H9 (cell line): ENCODE measurements at regions not wholly inside any gene's neighbourhood (a gene's known extent, or its start where the extent isn't known, plus 50 kb on each side); places are given as distances from the start of the nearest gene placed in this dataset.

ENCODE experiments used
- DNase-seq: peaks from one replicate; pipeline ENCODE4 v3.0.0-alpha.2; 2017
- H2AFZ ChIP-seq: one replicate; pipeline ENCODE4 v1.6.1; 2013; ENCODE audit warnings: mild to moderate bottlenecking, low read length, control low read depth, moderate library complexity
- H2AK5ac ChIP-seq: 2 replicates; pipeline ENCODE4 v1.6.1; 2013; ENCODE audit warnings: low read length, control low read depth, mixed read lengths; ENCODE audit not compliant: insufficient read length
- H2BK120ac ChIP-seq: one replicate; pipeline ENCODE4 v1.6.1; 2013; ENCODE audit warnings: low read depth, mild to moderate bottlenecking, low read length, control low read depth, inconsistent platforms; ENCODE audit not compliant: poor library complexity, severe bottlenecking
- H2BK12ac ChIP-seq: 2 replicates; pipeline ENCODE4 v1.6.1; 2013; ENCODE audit warnings: low read length, control low read depth, mixed read lengths, low read depth; ENCODE audit not compliant: insufficient read length
- H2BK15ac ChIP-seq: 2 replicates; pipeline ENCODE4 v1.6.1; 2013; ENCODE audit warnings: low read depth, low read length, control low read depth
- H2BK20ac ChIP-seq: one replicate; pipeline ENCODE4 v1.6.1; 2013; ENCODE audit warnings: low read depth, mild to moderate bottlenecking, low read length, control low read depth, inconsistent platforms; ENCODE audit not compliant: poor library complexity, severe bottlenecking
- H2BK5ac ChIP-seq: 2 replicates; pipeline ENCODE4 v1.6.1; 2013; ENCODE audit warnings: low read length, control low read depth, mixed read lengths; ENCODE audit not compliant: insufficient read length
- H3K14ac ChIP-seq: 2 replicates; pipeline ENCODE4 v1.6.1; 2013; ENCODE audit warnings: low read length, control low read depth; ENCODE audit not compliant: insufficient read depth
- H3K18ac ChIP-seq: 2 replicates; pipeline ENCODE4 v1.6.1; 2013; ENCODE audit warnings: low read depth, mild to moderate bottlenecking, mixed read lengths, low read length, control low read depth; ENCODE audit not compliant: insufficient read length
- H3K23ac ChIP-seq: 2 replicates; pipeline ENCODE4 v1.6.1; 2013; ENCODE audit warnings: low read length, control low read depth, mixed read lengths, low read depth; ENCODE audit not compliant: insufficient read length
- H3K23me2 ChIP-seq: 2 replicates; pipeline ENCODE4 v1.6.1; 2013; ENCODE audit warnings: low read depth, mild to moderate bottlenecking, mixed read lengths, low read length, control low read depth; ENCODE audit not compliant: insufficient read length, poor library complexity, severe bottlenecking
- H3K27ac ChIP-seq: 2 replicates; pipeline ENCODE4 v1.5.1; 2013; ENCODE audit warnings: low read length, control low read depth, mixed read lengths, low read depth; ENCODE audit not compliant: insufficient read length
- H3K27me3 ChIP-seq: 2 replicates; pipeline ENCODE4 v1.6.1; 2013; ENCODE audit warnings: low read length, control low read depth, inconsistent platforms; ENCODE audit not compliant: insufficient read depth
- H3K4ac ChIP-seq: 2 replicates; pipeline ENCODE4 v1.6.1; 2013; ENCODE audit warnings: low read depth, mild to moderate bottlenecking, control low read depth, inconsistent platforms, low read length, moderate library complexity
- H3K4me1 ChIP-seq: 2 replicates; pipeline ENCODE4 v1.6.1; 2013; ENCODE audit warnings: low read length, control low read depth, inconsistent platforms; ENCODE audit not compliant: insufficient read depth
- H3K4me2 ChIP-seq: 2 replicates; pipeline ENCODE4 v1.6.1; 2013; ENCODE audit warnings: low read length, control low read depth, mixed read lengths; ENCODE audit not compliant: insufficient read length, insufficient read depth
- H3K56ac ChIP-seq: 2 replicates; pipeline ENCODE4 v1.6.1; 2013; ENCODE audit warnings: low read depth, mild to moderate bottlenecking, mixed read lengths, low read length, control low read depth; ENCODE audit not compliant: insufficient read length
- H3K79me1 ChIP-seq: 2 replicates; pipeline ENCODE4 v1.6.1; 2013; ENCODE audit warnings: low read depth, mild to moderate bottlenecking, moderate library complexity, low read length, control low read depth, inconsistent platforms; ENCODE audit not compliant: insufficient read depth, poor library complexity, severe bottlenecking
- H3K79me2 ChIP-seq: 2 replicates; pipeline ENCODE4 v1.6.1; 2013; ENCODE audit warnings: low read length, control low read depth, inconsistent platforms; ENCODE audit not compliant: insufficient read depth
- H3K9ac ChIP-seq: 2 replicates; pipeline ENCODE4 v1.6.1; 2013; ENCODE audit warnings: low read length, control low read depth, mixed read lengths; ENCODE audit not compliant: insufficient read length; ENCODE audit errors: extremely low read depth
- H3K9me3 ChIP-seq: one replicate; pipeline ENCODE4 v1.6.1; 2013; ENCODE audit warnings: low read depth, low read length, inconsistent platforms; ENCODE audit not compliant: control insufficient read depth
- H3T11ph ChIP-seq: one replicate; pipeline ENCODE4 v1.6.1; 2013; ENCODE audit warnings: mild to moderate bottlenecking, low read length, control low read depth, inconsistent platforms
- H4K20me1 ChIP-seq: one replicate; pipeline ENCODE4 v1.6.1; 2013; ENCODE audit not compliant: control insufficient read depth, insufficient read length, insufficient read depth
- H4K5ac ChIP-seq: 2 replicates; pipeline ENCODE4 v1.6.1; 2013; ENCODE audit warnings: low read depth, mild to moderate bottlenecking, mixed read lengths, low read length, control low read depth; ENCODE audit not compliant: insufficient read length
- H4K8ac ChIP-seq: replicated peaks from 2 replicates; pipeline ENCODE4 v1.6.1; 2013; ENCODE audit warnings: low read length, control low read depth, mixed read lengths, low read depth; ENCODE audit not compliant: insufficient read length
- H4K91ac ChIP-seq: 2 replicates; pipeline ENCODE4 v1.6.1; 2013; ENCODE audit warnings: low read depth, mild to moderate bottlenecking, moderate library complexity, mixed read lengths, low read length, control low read depth; ENCODE audit not compliant: insufficient read length
- H3K27ac Mint-ChIP-seq, 3 experiments: 2 replicates in 2 of 3; 3 replicates in 1 of 3; pipeline ENCODE4 v1.8.0; 2020 to 2021; ENCODE audit warnings: mixed read lengths in 3 of 3, mild to moderate bottlenecking in 1 of 3, moderate library complexity in 1 of 3
- H3K27me3 Mint-ChIP-seq: 2 replicates; pipeline ENCODE4 v1.8.0; 2021; ENCODE audit warnings: low read depth, mild to moderate bottlenecking, moderate library complexity, mixed read lengths
- H3K36me3 Mint-ChIP-seq, 3 experiments: 2 replicates in 2 of 3; 3 replicates in 1 of 3; pipeline ENCODE4 v1.8.0; 2020 to 2021; ENCODE audit warnings: low read depth in 3 of 3, mixed read lengths in 3 of 3; ENCODE audit not compliant: insufficient read depth in 1 of 3
- H3K4me1 Mint-ChIP-seq, 2 experiments: 2 replicates each; pipeline ENCODE4 v1.8.0; 2020; ENCODE audit warnings: mixed read lengths in 2 of 2
- H3K4me3 Mint-ChIP-seq, 2 experiments: 2 replicates in 1 of 2; 3 replicates in 1 of 2; pipeline ENCODE4 v1.8.0; 2020 to 2021; ENCODE audit warnings: mild to moderate bottlenecking in 2 of 2, mixed read lengths in 2 of 2, moderate library complexity in 1 of 2
- H3K9me3 Mint-ChIP-seq, 2 experiments: 2 replicates in 1 of 2; 3 replicates in 1 of 2; pipeline ENCODE4 v1.8.0; 2020; ENCODE audit warnings: mild to moderate bottlenecking in 2 of 2, mixed read lengths in 2 of 2, moderate library complexity in 1 of 2
- CTCF ChIP-seq: fragments of 200-600 bp; sonication (generic); conservative IDR thresholded peaks from 3 replicates; pipeline ENCODE4 v1.8.0; 2021; ENCODE audit warnings: antibody characterized with exemption, mild to moderate bottlenecking
- WGBS: extraction: QIAGEN DNeasy Blood & Tissue Kit; methylation state at CpG from one replicate; pipeline ENCODE4 v1.1.7; 2013; ENCODE audit warnings: missing lambda C conversion rate, low lambda C conversion rate, mixed read lengths; ENCODE audit not compliant: insufficient read length; ENCODE audit errors: extremely low coverage; 5-methylcytosine and 5-hydroxymethylcytosine counted together

DNA sequence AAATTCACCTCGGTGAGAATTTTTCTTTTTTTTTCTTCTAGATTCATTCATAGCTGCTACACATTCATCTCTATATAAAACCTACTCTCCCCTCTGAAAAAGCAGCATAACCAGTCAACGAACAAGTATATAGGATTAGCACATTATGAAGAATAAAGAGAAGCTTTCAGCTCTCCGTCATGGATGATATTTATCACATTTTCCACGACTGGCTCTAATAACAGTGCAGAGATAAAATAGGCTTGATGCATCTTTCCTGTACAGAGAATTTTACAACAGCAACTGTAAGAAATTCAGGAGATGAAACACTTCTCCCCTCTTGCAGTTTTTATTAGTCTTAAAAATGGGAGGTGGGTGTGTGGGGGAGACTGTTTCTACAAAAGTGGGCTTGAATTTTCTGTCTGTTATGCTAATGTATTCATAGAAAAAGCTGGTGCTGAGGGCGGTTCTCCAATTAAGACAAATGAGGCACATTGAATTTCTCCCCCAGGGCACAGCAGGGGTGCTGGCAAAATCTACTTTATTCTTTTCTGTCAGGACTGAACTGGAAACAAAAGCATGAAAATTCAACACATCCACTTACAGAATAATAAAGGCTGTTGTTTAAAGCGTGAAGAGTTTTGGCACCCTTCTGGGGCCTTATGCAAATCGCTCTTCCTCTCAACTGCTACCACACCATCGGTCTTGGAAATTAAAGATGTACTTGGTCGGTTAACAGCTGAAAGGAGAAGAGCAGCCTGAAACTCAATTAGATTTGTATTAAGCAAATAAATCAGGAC is 233.9 kb upstream of the ZNF608 start:
- no peak overlapping the region for H3K18ac ChIP-seq
- H3K36me3 Mint-ChIP-seq = peaks cover 26 to 58% (median 33%) of the 10 kb centered on the region in 3 experiments
- H3K4me3 Mint-ChIP-seq = peak overlapping the region; percentile 4 to 40; a peak in 4 of 5 replicates
- H3K79me1 ChIP-seq = no peaks in the 10 kb centered on the region
- H3K79me2 ChIP-seq = no peaks in the 10 kb centered on the region
- H3K27me3 Mint-ChIP-seq = no peaks in the 10 kb centered on the region
- no peak overlapping the region for H2BK120ac ChIP-seq
- H3K27ac Mint-ChIP-seq = peak overlapping the region; percentile 7 to 94 (median 92); a peak in 5 of 7 replicates
- H3K4me2 ChIP-seq = peak overlapping the region; percentile 42
- no peak overlapping the region for H3K23ac ChIP-seq
- no peak overlapping the region for H2BK5ac ChIP-seq
- peaks cover 10% of the 10 kb centered on the region for H3K9me3 ChIP-seq
- H2BK15ac ChIP-seq = no peak overlapping the region
- H4K20me1 ChIP-seq = no peaks in the 10 kb centered on the region
- H3K4ac ChIP-seq = no peak overlapping the region
- no CpG with 5 or more reads among the region's 9 CpGs for WGBS
- no peak overlapping the region for H3K56ac ChIP-seq
- H4K5ac ChIP-seq = no peak overlapping the region
- H3T11ph ChIP-seq = no peak overlapping the region
- peak; percentile 75 for DNase-seq
- no peaks in the 10 kb centered on the region for H3K27me3 ChIP-seq
- H2AK5ac ChIP-seq = no peak overlapping the region
- TF ChIP-seq CTCF = no peak
- H2BK12ac ChIP-seq = no peak overlapping the region
- peaks cover 36 to 39% of the 10 kb centered on the region in 2 experiments for H3K4me1 Mint-ChIP-seq
- no peaks in the 10 kb centered on the region for H3K23me2 ChIP-seq
- no peak overlapping the region for H2BK20ac ChIP-seq
- H3K9me3 Mint-ChIP-seq = peaks cover 41 to 53% of the 10 kb centered on the region in 2 experiments
- no peak overlapping the region for H4K91ac ChIP-seq
- H2AFZ ChIP-seq = no peak overlapping the region
- peaks cover 5% of the 10 kb centered on the region for H3K4me1 ChIP-seq
- H3K14ac ChIP-seq = no peak overlapping the region
- no peak overlapping the region for H3K27ac ChIP-seq
- no peak overlapping the region for H3K9ac ChIP-seq
- H4K8ac ChIP-seq = no peak overlapping the region
